GM23248 (cell line): ENCODE measurements at regions not wholly inside any gene's neighbourhood (a gene's known extent, or its start where the extent isn't known, plus 50 kb on each side); places are given as distances from the start of the nearest gene placed in this dataset.
"Not testable (repeated sequence)": the region's sequence is repeated elsewhere in the genome, so short reads cannot be mapped to it uniquely, and the experiment has no call there.

Source experiments
- DNase-seq: peaks from one replicate; pipeline ENCODE4 v3.0.0-alpha.2; 2015
- H2AFZ ChIP-seq: fragments of 200-600 bp; sonication (generic); 2 replicates; pipeline ENCODE4 v1.6.1; 2016; ENCODE audit warnings: antibody characterized with exemption
- H3F3A ChIP-seq: fragments of 200-600 bp; sonication (generic); 2 replicates; pipeline ENCODE4 v1.6.1; 2016; ENCODE audit warnings: mild to moderate bottlenecking, antibody characterized with exemption, mixed run types; ENCODE audit not compliant: insufficient read depth
- H3K27ac ChIP-seq: fragments of 200-600 bp; sonication (generic); 2 replicates; pipeline ENCODE4 v1.5.1; 2016; ENCODE audit warnings: mild to moderate bottlenecking
- H3K27me3 ChIP-seq: fragments of 200-600 bp; sonication (generic); replicated peaks from 2 replicates; pipeline ENCODE4 v1.6.1; 2016; ENCODE audit warnings: mild to moderate bottlenecking; ENCODE audit not compliant: insufficient read depth
- H3K36me3 ChIP-seq: fragments of 200-600 bp; sonication (generic); 2 replicates; pipeline ENCODE4 v1.6.1; 2016; ENCODE audit warnings: low read depth, mild to moderate bottlenecking
- H3K4me1 ChIP-seq: fragments of 200-600 bp; sonication (generic); 2 replicates; pipeline ENCODE4 v1.6.1; 2016; ENCODE audit warnings: mild to moderate bottlenecking; ENCODE audit not compliant: insufficient read depth
- H3K4me2 ChIP-seq: fragments of 200-600 bp; sonication (generic); one replicate; pipeline ENCODE4 v1.6.1; 2016; ENCODE audit warnings: mild to moderate bottlenecking; ENCODE audit not compliant: unreplicated experiment
- H3K4me3 ChIP-seq: fragments of 200-600 bp; sonication (generic); 2 replicates; pipeline ENCODE4 v1.5.1; 2016; ENCODE audit warnings: mild to moderate bottlenecking
- H3K79me2 ChIP-seq: fragments of 200-600 bp; sonication (generic); 2 replicates; pipeline ENCODE4 v1.6.1; 2016; ENCODE audit warnings: mild to moderate bottlenecking; ENCODE audit not compliant: insufficient read depth
- H3K9ac ChIP-seq: fragments of 200-600 bp; sonication (generic); 2 replicates; pipeline ENCODE4 v1.6.1; 2016; ENCODE audit warnings: mild to moderate bottlenecking
- H3K9me2 ChIP-seq: fragments of 200-600 bp; sonication (generic); 2 replicates; pipeline ENCODE4 v1.6.1; 2016; ENCODE audit warnings: mixed run types, mild to moderate bottlenecking, moderate library complexity; ENCODE audit not compliant: insufficient read depth
- H3K9me3 ChIP-seq: fragments of 200-600 bp; sonication (generic); one replicate; pipeline ENCODE4 v1.6.1; 2017; ENCODE audit warnings: low read depth
- H4K20me1 ChIP-seq: fragments of 200-600 bp; sonication (generic); 2 replicates; pipeline ENCODE4 v1.6.0; 2016; ENCODE audit not compliant: insufficient read depth
- EZH2 ChIP-seq: fragments of 200-600 bp; sonication (generic); IDR thresholded peaks from 2 replicates; pipeline ENCODE4 v1.6.1; 2018; ENCODE audit warnings: antibody characterized with exemption, mild to moderate bottlenecking; ENCODE audit not compliant: insufficient read depth, poor library complexity, severe bottlenecking
- EZH2phosphoT487 ChIP-seq: fragments of 200-600 bp; sonication (generic); IDR thresholded peaks from 2 replicates; pipeline ENCODE4 v1.6.1; 2018; ENCODE audit warnings: antibody characterized with exemption, moderate library complexity, mild to moderate bottlenecking, low read depth; ENCODE audit not compliant: insufficient read depth
- WGBS, 2 experiments: methylation state at CpG; one replicate each; pipeline ENCODE4 v1.1.6; 2015 to 2017; ENCODE audit warnings: low lambda C conversion rate in 2 of 2, low coverage in 1 of 2; ENCODE audit errors: missing lambda C conversion rate in 2 of 2; 5-methylcytosine and 5-hydroxymethylcytosine counted together
- in situ Hi-C: fragments of 300-500 bp; cut with MboI; formaldehyde crosslinking; loops from 2 replicates; pipeline ENCODE4 v1.15.0; 2020

GRCh38 chr7:106448992-106449859 is 164.4 kb upstream of the NAMPT start:
- no peak overlapping the region for H3K4me3 ChIP-seq
- DNase-seq = no peak
- in situ Hi-C loops = no loop called here

DNA sequence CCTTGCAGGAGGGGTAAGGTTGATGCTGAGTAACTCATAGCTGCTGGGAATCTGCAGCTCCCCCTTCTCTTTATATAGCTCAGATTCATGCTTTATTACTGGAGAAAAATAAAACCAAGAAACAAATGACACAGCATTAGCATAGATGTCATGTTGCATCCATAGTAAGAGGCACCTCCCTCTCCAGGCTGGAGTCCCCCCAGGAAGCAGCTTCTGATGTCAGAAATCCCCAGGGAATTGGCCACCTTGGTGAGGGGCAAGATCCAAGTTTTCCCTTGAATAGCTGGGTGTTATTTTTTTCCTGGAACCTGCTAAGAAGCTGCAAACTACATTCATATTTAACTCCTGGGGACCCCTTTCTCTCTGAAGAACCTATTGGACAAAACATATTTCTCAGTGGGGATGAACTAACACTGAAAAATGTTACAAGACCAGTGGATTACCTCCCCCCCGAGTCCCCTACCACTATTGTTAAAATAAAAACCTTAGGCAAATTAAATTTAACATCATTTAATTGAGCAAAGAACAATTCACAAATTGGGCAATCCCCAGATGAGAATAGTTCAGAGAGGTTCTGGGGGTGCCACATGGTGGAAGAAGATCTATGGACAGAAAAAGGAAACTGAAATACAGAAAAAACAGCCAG is 163.7 kb upstream of the NAMPT start:
- TF ChIP-seq EZH2phosphoT487 = no peak
- TF ChIP-seq EZH2 = no peak
- Histone ChIP-seq H3K27ac (no peak overlapping the region), H4K20me1 (no peaks in the 10 kb centered on the region), H3K9me3 (no peaks in the 10 kb centered on the region), H3K27me3 (no peaks in the 10 kb centered on the region), H3K4me2 (no peak overlapping the region), H3K9ac (no peak overlapping the region), H3K4me3 (no peak overlapping the region), H3K79me2 (no peaks in the 10 kb centered on the region), H2AFZ (no peak overlapping the region), H3F3A (no peaks in the 10 kb centered on the region), H3K9me2 (no peaks in the 10 kb centered on the region), H3K36me3 (no peaks in the 10 kb centered on the region), H3K4me1 (no peaks in the 10 kb centered on the region)
- DNase-seq = no peak
- 33 to 47% methylated on average over 1 of the region's 1 CpG for WGBS, 2 experiments
- in situ Hi-C loops = no loop called here

More at GRCh38 chr7:106448992-106449859, 164.4 kb upstream of the NAMPT start:
- Histone ChIP-seq H2AFZ (no peak overlapping the region; the same call in 1 of the 2 replicates), H3K9me2 (no peaks in the 10 kb centered on the region), H4K20me1 (no peaks in the 10 kb centered on the region), H3K27ac (no peak overlapping the region), H3K9me3 (no peaks in the 10 kb centered on the region), H3K9ac (no peak overlapping the region), H3K27me3 (no peaks in the 10 kb centered on the region), H3K4me2 (no peak overlapping the region), H3K4me1 (no peaks in the 10 kb centered on the region), H3F3A (no peaks in the 10 kb centered on the region), H3K36me3 (no peaks in the 10 kb centered on the region), H3K79me2 (no peaks in the 10 kb centered on the region)
- 91 to 95% methylated on average over 7 of the region's 7 CpGs for WGBS, 2 experiments
- TF ChIP-seq EZH2phosphoT487 (no peak), EZH2 (no peak)

DNA sequence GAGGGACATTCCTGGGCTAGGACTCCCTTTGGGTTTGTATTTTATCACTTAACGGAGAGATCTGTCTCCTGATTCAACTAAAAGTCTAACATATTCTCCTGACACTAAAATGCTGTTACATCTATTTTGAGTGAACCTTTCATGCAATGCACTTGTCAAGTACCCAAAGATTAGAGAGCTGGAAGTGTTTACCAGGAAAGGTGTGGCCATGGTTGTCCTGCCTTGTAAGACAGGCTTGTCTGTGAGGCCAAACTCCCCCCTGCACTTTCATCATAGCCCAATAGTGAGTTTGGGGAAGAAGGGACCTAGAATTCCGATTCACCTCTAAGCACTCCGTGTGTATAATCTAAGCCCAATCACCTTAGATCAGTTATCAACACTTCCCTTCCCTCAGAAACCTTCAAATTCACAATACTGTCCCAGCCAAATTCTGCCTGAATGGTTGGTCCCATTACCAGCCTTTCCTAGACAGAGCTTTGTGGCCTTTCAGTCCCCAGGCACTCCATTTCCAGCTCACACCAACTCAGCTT is 162.6 kb upstream of the NAMPT start:
- Histone ChIP-seq H3K4me2 (no peak overlapping the region), H3K36me3 (no peaks in the 10 kb centered on the region), H4K20me1 (no peaks in the 10 kb centered on the region), H3F3A (no peaks in the 10 kb centered on the region), H3K27me3 (no peaks in the 10 kb centered on the region), H3K4me1 (no peaks in the 10 kb centered on the region), H3K9ac (no peak overlapping the region), H3K9me3 (no peaks in the 10 kb centered on the region), H3K27ac (no peak overlapping the region), H2AFZ (no peak overlapping the region), H3K9me2 (no peaks in the 10 kb centered on the region), H3K79me2 (no peaks in the 10 kb centered on the region), H3K4me3 (no peak overlapping the region)
- 92 to 94% methylated on average over 3 of the region's 3 CpGs for WGBS, 2 experiments
- TF ChIP-seq EZH2 (no peak), EZH2phosphoT487 (no peak)
- in situ Hi-C loops = no loop called here
- no peak for DNase-seq

DNA sequence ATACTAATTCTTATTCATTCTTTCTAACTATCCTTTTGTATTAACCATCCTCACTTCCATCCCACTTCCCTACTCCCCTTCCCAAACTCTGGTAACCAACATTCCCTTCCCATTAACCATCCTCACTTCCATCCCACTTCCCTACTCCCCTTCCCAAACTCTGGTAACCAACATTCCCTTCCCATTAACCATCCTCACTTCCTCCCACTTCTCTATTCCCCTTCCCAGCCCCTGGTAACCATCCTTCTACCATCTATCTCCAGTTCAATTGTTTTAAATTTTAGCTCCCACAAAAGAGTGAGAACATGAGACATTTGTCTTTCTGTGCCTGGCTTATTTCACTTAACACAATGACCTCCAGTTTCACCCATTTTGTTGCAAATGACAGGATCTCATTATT is 160.6 kb upstream of the NAMPT start:
- H3K27ac ChIP-seq, H3F3A ChIP-seq, H4K20me1 ChIP-seq, H3K4me1 ChIP-seq, H3K9me3 ChIP-seq, DNase-seq, H3K79me2 ChIP-seq, H3K27me3 ChIP-seq, H3K36me3 ChIP-seq, H2AFZ ChIP-seq, H3K9me2 ChIP-seq, H3K4me3 ChIP-seq, H3K4me2 ChIP-seq, in situ Hi-C loops, H3K9ac ChIP-seq: not testable (repeated sequence)
